Middle frontal gyrus (tissue), 1 donor: ENCODE measurements at regions not wholly inside any gene's neighbourhood (a gene's known extent, or its start where the extent isn't known, plus 50 kb on each side); places are given as distances from the start of the nearest gene placed in this dataset.
"Not testable (repeated sequence)": the region's sequence is repeated elsewhere in the genome, so short reads cannot be mapped to it uniquely, and the experiment has no call there.

Source experiments
- DNase-seq: peaks from one replicate; pipeline ENCODE4 v3.0.0-alpha.2; 2015; ENCODE audit warnings: low spot score; ENCODE audit errors: extremely low spot score

DNA sequence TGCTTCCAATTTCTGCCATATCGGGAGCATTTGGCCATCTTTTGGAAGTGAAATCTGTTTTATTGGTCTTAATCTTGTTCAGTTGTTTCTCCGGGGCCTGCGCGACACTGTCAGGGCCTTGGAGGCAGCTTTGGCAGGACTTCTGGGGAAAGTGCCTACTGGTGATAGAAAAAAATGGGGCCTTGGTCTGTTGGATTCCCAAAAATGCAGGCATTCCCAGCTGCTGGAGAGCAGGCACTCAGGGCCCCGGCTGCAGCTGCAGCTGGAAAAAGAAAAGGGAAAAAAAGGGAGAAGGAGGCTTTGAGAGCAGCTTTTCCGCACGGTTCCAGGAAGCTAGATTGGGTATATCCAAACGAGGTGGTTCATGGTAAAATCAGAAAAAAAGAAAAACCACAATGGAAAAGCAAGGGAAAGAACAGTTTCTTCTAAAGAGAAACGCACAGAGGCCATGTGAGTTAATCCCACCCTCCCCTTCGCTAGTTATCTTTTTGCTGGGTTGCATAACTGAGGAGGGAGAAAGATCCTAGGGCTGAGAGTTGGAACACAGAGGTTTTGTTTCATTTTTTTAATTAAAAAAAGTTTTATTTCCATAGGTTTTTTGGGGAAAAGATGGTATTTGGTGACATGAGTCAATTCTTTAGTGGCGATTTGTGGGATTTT lies 134.7 kb upstream of the RFLNA start:
- DNase-seq = no peak

DNA sequence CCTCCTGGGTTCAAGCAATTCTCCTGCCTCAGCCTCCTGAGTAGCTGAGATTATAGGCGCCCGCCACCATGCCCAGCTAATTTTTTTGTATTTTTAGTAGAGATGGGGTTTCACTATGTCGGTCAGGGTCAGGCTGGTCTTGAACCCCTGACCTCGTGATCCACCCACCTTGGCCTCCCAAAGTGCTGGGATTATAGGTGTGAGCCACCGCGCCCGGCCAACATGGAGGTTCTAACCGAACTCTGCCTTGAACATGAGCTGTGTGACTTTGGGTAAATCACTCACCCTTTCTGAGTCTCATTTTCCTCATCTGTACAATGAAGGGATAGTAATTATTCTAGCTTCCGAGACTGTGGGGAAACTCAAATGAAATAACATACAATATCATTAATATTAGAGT lies 133.5 kb upstream of the RFLNA start:
- not testable (repeated sequence) for DNase-seq

DNA sequence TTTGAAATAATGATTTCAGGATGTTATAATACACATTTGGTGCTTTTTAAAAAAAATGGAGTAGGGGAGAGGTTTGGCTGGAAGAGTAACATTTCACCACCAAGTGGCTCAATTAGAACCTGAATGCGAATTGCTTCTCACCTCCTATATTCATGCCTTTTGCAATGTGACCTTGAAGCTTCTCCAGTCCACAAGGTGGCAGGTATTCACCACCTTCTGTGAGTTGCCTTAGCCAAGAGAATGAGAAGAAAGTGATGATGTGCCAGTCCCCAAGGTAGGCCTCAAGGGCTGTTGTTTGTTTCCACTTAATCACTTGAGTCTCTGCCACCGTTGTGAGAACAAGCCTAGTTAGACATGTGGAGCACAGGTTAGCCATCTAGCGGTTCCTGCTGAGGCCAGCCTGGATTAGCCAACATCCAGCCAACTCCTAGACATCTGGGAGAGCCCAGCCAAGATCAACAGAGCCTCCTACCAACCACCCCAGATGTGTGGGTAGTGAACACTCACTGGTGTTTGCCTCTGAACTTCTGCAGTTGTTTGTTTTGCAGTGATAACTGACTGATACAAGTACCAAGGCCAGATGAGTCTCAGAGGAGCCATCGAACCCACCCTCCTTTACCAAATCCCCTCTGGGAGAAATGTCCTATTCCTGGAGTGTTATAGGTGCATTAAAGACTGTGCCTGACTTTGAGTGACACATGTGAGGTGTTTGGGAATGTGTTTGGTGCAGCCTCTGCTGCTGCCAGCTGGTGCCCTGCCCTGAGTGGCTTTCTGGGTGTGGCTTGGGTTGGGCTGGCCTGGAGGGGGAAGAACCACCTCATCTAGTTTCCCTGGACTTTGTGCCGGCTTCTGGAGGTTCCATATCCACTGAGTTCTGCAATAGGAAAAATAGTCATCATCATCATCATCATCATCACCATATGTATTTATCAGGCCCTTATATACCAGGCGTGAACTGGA lies 132.5 kb upstream of the RFLNA start:
- DNase-seq = no peak

DNA sequence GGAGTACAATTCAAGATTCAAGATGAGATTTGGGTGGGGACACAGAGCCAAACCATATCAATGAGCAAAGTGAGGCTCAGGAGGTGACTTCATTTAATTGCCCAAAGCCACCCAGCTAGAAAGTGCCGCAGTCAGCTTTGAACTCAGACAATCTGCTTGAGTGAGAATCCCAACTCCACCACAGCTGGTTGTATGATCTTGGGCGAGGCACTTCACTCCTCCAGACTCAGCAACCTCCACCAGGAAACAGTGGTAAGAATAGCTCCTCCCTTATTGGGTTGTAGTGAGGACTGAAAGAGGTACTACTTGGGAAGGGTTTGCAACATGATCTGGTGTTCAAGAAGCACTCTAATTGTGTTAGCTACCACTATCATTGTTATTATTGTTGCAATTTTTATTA lies 129.2 kb upstream of the RFLNA start:
- no peak for DNase-seq

DNA sequence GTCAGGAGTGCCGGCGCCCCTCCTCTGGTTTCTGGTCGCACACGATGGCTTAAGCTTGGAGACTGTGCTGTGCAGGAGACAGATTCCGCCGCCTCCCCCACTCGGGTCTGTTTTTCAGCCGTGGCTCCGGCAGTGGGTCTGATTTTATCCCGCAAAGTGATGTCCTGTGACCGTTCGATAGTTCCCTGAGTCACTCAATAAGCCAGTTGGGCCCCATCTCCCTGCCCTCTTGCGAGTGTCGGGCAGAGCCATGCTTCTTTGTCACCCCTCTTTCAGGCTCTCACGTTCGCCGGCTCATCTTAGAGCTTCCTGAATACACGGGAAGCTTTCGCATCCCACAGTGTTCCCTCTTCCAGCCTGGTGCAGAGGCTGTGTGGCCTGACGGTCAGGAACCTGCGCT lies 127.8 kb upstream of the RFLNA start:
- DNase-seq = no peak

DNA sequence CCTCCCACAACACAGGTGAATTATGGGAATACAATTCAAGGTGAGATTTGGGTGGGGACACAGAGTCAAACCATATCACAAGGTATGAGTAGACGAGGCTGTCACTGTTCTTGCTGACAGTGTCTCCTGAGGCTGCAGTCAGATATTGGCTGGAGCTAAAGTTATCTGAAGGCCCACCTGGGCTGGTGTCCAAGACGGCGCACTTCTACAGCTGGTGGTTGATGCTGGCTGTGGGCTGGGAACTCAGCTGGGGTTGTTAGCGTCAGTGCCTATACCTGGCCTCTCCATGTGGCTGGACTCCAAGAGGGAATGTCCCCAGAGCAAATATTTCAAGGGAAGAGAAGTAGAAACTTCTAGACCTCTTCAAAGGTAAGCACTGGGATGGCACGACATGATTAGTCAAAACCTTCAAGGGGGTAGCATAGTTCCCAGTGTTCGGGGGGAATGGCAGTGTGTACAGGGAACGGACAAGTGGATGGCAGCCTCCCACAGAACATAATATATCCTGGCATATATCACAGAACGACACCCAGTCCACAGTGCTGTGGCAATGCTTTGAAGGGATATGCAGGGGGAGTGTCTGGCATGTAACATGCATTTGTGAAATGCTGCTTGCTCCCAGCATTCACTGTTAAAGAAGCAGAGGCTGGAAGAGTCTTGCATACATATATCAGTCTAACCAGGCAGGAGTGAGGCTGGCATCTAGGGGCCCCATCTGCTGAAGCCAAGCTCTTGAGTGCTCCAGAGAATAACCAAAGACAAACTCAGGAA lies 126.7 kb upstream of the RFLNA start:
- no peak for DNase-seq

DNA sequence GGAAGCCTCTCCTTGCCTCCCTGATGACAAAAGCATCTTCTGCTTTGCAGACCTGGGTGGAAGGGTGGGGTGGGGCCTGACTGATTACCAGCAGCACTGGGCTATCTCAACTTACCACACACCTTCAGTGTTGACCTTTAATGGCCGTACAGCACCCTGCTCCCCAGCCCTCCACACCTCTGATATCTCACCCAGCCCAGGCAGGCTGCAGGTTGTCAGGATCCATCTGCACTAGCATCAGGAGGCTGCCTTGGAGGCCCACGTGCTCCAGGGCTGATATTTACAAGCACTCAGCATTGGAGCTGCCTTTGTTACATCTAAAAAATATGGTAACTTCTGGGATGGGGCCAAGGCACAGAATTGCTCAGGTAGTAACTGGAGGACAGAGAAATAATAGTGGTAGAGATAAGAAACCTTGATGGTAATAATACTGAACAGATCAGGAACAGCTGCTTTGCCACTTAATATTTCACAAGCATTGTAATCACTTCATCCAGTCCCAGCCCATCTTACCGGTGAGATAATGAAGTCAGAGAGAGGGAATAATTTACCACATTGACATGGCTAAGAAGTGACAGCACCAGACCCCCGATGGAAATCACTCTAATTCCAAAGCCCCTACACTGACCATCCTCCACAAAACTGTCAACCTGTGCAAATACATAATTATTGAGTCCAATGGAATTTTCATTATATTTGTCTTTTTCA lies 125.2 kb upstream of the RFLNA start:
- no peak for DNase-seq

DNA sequence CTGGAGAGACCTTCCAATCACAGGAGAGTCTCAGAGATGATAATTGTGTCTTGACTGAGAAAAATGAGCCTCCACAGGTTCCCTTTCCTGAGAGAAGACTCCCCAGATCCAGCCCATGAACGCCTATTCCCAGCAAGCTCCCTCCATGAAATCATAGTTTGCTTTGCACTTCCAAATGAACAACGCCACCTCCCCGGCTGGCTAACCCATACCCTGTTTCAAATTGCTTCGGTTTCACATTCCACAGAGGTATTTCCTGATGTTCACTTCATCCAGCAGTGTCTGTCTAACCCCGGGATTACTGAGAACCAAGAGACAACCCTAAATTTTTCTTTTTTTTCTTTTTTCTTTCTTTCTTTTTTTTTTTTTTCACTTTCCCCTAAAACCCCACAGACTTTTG lies 124.1 kb upstream of the RFLNA start:
- no peak for DNase-seq

DNA sequence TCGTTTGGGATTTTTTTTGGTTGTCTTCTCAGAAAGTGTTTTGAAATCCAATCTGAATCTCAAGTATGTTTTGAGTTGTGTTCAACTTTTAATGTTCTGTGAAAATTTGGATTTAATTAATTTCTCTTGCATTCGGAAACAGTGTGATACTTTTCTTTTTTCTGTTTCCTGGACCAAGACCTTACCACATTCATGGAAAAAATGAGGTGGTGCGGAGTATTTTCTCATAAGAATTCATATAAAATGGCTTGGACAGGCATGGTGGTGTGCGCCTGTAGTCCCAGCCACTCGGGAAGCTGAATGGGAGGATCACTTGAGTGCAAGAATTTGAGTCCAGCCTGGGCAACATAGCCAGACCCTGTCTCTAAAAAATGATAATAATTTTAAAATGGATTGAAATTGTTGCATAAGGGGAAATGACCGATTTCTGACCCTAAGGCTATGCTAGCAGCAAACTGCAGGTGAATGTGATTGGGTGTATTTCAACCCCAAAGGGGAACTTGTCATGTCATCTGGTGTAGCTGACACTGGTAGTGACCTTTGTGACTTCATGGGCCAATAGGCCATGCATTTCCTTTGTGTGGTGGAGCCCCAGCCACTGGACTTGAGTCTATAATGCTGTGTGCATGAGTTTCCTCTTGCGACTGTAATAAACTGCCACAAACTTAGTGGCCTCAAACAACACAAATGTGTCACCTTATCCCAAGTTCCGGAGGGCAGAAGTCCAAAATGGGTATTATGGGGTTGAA lies 123.5 kb upstream of the RFLNA start:
- no peak for DNase-seq

DNA sequence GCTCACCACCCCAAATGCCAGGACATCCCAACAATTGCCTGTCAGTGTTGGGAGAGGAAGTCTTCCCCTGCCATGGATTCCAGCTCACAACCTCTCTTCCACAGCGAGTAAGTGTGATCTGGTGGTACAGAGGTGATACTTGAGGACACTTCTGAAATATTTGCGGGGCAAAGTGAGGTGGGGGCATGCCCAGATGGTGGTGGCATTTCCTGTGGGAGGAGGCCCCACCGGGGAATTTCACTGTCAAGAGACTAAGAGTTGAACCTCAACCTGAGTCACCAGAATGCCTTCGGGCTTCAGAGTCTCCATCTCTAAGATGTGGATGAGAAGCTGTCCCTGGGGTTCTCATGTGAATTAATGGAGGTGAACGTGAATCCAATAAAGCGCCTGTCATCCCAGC lies 122.3 kb upstream of the RFLNA start:
- DNase-seq = no peak

DNA sequence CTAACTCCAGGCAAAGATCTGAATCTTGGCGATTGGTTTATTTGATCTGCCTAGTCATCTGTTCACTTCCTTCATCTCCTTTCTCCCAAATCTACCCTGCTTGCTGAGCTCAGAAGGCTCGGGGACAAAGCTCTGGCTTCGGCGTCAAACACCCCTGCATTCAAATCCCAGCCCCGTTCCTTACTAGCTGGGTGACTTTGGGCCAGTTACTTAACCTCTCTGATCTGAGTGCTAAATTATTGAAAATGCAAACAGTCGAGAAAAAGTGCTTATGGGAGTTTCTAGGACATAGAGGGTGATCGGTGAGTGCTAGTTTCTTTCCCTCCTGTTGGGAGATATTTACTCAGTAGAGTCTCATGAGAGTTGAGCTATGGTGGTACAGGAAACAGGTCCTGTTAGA lies 121.2 kb upstream of the RFLNA start:
- no peak for DNase-seq

DNA sequence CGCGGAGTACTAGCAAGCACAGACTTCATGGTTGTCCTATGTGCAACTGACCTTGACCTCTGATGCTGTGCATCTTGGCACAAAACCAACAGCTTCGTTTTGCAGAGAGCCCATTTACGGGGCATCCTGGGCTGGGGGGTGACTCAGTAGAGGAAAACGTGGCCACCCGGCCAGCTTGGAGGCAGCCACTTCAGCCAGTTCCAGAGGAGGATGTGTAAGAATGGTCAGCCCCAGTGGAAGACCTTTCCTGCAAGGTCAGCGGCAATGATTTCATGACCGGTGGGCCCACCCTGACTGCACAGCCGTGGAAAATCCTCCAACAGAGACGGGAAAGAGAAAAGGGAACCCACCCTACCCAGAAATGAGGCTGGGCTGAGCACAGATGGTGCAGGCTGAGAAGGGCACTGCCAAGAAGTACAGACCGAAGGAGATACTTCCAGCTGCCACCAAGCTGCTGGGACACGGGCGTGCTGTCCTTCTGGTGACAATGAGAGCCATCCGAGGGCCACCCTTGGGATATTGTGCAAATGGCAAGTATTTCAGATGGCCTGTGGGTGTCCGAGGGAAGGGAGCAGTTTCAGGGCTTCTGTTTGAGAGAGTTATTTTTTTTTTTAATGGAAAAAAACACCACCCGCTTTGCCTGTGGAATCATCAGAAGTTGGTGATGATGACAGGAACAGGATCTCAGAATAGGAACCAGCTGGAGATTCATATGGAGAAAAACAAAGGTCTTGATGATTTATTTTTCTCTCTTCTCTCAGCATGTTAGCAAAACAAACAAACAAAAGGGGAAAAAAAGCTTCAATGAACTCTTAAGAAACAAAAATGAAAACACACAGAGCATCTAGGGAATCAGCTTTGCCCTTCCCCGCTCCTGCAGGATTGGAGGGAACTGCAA lies 120.2 kb upstream of the RFLNA start:
- no peak for DNase-seq

DNA sequence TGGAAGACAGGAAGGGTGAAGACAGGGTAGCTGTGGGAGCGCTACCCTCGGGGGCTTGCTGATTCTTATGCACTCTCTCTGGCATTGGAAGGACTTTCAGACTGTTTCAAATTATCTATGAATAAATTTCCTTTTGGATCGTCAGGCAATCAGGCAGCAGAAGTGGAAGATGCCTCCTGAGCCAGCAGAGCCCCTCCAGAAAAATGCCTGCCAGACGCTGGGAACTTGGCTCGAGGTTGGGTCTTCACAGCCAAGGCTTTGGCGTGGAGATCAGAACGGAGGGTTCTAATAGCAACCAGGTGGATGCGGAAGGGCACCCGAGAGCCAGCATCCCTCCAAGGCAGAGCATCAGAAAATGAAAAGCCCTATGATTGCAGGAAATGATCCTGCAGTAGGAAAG lies 119.2 kb upstream of the RFLNA start:
- DNase-seq = no peak

DNA sequence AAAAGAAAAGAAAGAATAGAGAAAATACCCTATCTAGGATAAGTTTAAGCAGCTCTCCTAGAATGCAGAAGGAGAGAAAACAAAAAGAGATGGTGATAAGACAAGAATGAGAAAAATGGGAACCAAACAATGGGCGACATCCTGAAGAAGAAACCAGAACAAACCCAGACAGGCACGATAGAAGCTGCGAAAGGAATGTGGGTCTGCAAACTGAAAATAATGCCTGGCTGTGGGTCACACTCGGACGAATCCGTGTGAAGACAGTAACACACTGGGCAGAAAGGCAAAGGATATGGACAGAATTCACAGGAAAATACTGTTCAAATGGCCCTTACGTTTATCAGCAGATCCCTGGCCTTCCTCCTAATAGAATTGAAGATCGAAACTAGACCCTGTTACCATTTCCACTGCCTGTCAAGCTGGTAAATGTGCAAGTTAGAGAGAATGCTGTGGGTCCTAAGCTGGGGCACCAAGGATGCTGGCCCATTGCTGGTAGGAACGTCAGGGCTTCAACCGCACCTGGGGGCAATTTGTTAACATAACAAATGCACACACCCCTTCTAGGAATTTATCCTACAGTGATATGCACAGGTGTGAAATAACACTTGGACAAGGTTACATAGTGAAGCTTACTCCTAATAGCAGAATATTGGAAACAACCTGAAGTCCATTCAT lies 117.5 kb upstream of the RFLNA start:
- no peak for DNase-seq

DNA sequence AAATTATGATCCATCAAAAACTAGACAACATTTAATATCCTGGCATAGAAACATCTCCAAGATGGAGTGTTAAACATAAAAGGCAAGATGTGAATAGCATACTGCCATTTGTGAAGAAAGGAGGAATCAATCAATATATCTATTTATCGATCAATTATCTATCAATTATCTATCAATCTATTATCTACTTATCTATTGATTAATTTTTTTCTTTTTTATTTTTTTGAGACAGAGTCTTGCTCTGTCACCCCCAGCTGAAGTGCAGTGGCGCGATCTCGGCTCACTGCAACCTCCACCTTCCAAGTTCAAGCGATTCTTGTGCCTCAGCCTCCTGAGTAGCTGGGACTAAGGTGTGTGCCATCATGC lies 117.0 kb upstream of the RFLNA start:
- DNase-seq = no peak

DNA sequence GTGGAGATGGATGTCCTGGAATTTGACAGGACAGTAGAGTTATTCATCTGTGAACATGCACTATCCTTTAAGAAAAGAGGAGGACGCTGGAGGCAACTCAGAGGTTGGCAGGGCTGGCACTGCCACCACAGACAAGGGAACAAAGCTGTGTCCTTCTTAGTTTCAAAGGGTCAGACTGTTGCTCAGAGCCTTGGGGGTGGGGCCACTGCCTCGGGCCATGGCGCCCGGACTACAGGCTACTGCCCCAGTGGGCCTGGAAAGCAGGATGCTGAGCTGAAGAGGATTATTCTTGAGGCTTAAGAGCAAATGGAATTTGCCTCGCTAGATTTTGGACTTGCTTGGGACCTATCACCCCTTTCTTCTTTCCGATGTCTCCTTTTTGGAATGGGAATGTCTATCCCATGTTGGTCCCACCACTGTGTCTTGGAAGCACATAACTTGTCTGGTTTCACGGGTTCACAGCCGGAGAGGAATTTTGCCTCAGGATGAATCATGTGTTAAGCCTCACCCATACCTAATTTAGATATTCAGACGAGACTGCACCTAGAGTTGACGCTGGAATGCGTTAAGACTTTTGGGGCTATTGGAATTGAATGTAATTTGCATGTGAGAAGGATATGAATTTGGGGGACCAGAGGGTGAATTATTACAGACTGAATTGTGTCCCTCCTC lies 114.8 kb upstream of the RFLNA start:
- no peak for DNase-seq

DNA sequence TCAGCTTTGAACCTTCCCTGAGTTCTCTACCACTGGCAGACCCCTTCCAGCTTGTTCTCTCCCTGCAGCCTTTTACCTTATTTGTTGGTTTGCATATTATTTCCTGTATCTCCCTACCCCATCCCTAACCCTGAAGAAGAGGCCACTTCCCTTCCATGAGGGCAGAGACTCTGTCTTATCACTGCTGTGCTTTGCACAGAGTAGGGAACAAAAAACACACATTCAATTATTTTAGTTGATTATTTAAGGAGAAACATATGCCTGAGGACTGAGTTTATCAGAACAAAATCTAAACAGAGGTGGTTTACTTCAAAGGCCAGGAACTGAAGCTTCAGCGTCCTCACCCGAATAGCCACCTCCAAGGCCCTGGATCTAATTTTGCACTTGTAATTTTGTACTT lies 111.7 kb upstream of the RFLNA start:
- no peak for DNase-seq

DNA sequence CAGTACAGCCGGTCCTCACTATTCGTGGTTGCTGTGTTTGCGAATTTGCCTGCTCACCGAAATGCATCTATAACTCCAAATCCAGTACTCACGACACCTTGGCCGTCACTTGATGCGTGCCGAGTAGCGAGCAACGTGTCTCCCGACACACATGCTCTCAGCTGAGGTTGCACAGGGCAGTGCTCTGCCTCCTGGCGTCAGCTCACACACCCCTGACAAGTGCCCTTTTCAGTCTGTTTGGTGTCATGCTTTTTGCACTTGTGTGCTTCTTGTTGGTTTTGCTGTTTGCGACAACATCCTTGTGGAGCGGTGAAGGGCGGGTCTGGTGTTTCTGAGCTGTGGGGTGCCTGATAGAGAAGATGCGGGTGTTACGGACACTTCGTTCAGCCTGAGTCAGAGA lies 110.4 kb upstream of the RFLNA start:
- no peak for DNase-seq
